H1 (cell line): ENCODE measurements at regions not wholly inside any gene's neighbourhood (a gene's known extent, or its start where the extent isn't known, plus 50 kb on each side); places are given as distances from the start of the nearest gene placed in this dataset.

Source experiments
- CTCF ChIA-PET: fragments of 300-600 bp; sonication (Branson Sonifier 250); formaldehyde crosslinking; loops from one replicate; lab custom pipeline; 2021; ENCODE audit not compliant: partially characterized antibody; lab: Charles Lee
- POLR2A ChIA-PET: fragments of 300-600 bp; sonication (Branson Sonifier 250); formaldehyde crosslinking; loops from one replicate; lab custom pipeline; 2021; ENCODE audit warnings: inconsistent platforms; ENCODE audit not compliant: partially characterized antibody; lab: Charles Lee
- DNase-seq, 2 experiments: peaks; one replicate each; pipeline versions ENCODE4 v3.0.0 to v3.0.0-alpha.2; 2010 to 2022; ENCODE audit warnings: low spot score in 2 of 2, low read depth in 1 of 2, mixed read lengths in 1 of 2
- FAIRE-seq: peaks from 2 replicates; lab custom pipeline; 2011; peaks lifted over from hg19 to GRCh38; lab: Jason Lieb, UNC
- H2AFZ ChIP-seq: 2 replicates; pipeline ENCODE4 v1.8.1; 2012; ENCODE audit warnings: low read length, inconsistent platforms
- H2AK5ac ChIP-seq: 2 replicates; pipeline ENCODE4 v1.6.1; 2013; ENCODE audit warnings: low read depth, low read length
- H2BK120ac ChIP-seq: replicated peaks from 2 replicates; pipeline ENCODE3; 2013; ENCODE audit warnings: low read depth, low read length, inconsistent platforms
- H2BK12ac ChIP-seq: 2 replicates; pipeline ENCODE4 v1.6.1; 2013; ENCODE audit warnings: low read depth, low read length
- H2BK15ac ChIP-seq: 2 replicates; pipeline ENCODE4 v1.6.1; 2013; ENCODE audit warnings: low read length
- H2BK20ac ChIP-seq: 2 replicates; pipeline ENCODE4 v1.6.1; 2013; ENCODE audit warnings: low read length
- H2BK5ac ChIP-seq: 2 replicates; pipeline ENCODE4 v1.6.1; 2013; ENCODE audit warnings: low read depth, low read length
- H3K14ac ChIP-seq: 2 replicates; pipeline ENCODE4 v1.6.1; 2013; ENCODE audit warnings: inconsistent platforms; ENCODE audit not compliant: insufficient read length
- H3K18ac ChIP-seq: 2 replicates; pipeline ENCODE4 v1.6.1; 2013; ENCODE audit warnings: low read length; ENCODE audit errors: extremely low read depth
- H3K23ac ChIP-seq: 2 replicates; pipeline ENCODE4 v1.6.1; 2013; ENCODE audit warnings: inconsistent platforms; ENCODE audit not compliant: insufficient read length
- H3K23me2 ChIP-seq: 2 replicates; pipeline ENCODE4 v1.6.1; 2013; ENCODE audit warnings: low read depth, low read length
- H3K27ac ChIP-seq: 2 replicates; pipeline ENCODE4 v1.6.1; 2011; ENCODE audit warnings: low read depth, low read length, inconsistent platforms
- H3K27me3 ChIP-seq, 4 experiments: replicated peaks in 1 of 4; 1 replicate in 1 of 4; 2 replicates in 3 of 4; pipeline versions ENCODE4 v1.6.1 to v1.8.1; 2011 to 2013; ENCODE audit warnings: low read length in 3 of 4, mild to moderate bottlenecking in 3 of 4, inconsistent platforms in 2 of 4, mixed read lengths in 2 of 4, moderate library complexity in 1 of 4; ENCODE audit not compliant: control insufficient read depth in 3 of 4, insufficient read depth in 3 of 4; ENCODE audit errors: extremely low read depth in 1 of 4
- H3K36me3 ChIP-seq, 4 experiments: 2 replicates each; pipeline versions ENCODE4 v1.6.1 to v1.8.1; 2011 to 2013; ENCODE audit warnings: mild to moderate bottlenecking in 4 of 4, low read length in 3 of 4, moderate library complexity in 2 of 4, control low read depth in 1 of 4, inconsistent platforms in 1 of 4; ENCODE audit not compliant: insufficient read depth in 4 of 4, control insufficient read depth in 2 of 4
- H3K4ac ChIP-seq: replicated peaks from 2 replicates; pipeline ENCODE3; 2013; ENCODE audit warnings: low read length, low read depth, mixed read lengths, inconsistent platforms; ENCODE audit not compliant: insufficient read length
- H3K4me1 ChIP-seq, 4 experiments: replicated peaks in 1 of 4; 1 replicate in 1 of 4; 2 replicates in 3 of 4; pipeline versions ENCODE4 v1.6.1 to v1.8.1; 2011 to 2013; ENCODE audit warnings: low read length in 3 of 4, inconsistent platforms in 2 of 4, mixed read lengths in 1 of 4; ENCODE audit not compliant: insufficient read depth in 4 of 4, control insufficient read depth in 3 of 4
- H3K4me2 ChIP-seq, 2 experiments: 2 replicates each; pipeline versions ENCODE4 v1.6.1 to v1.8.1; 2011 to 2013; ENCODE audit warnings: low read depth in 2 of 2, low read length in 2 of 2, control low read depth in 1 of 2, inconsistent platforms in 1 of 2, mild to moderate bottlenecking in 1 of 2; ENCODE audit not compliant: insufficient read depth in 1 of 2
- H3K4me3 ChIP-seq, 4 experiments: fragments of 200-600, 300-600 bp in 1 of 4; sonication (generic), shearing (Covaris generic), sonication (Bioruptor Twin) in 1 of 4; 2 replicates each; pipeline versions ENCODE4 v1.5.1 to v1.8.1; 2011 to 2016; ENCODE audit warnings: low read length in 4 of 4, low read depth in 3 of 4, control low read depth in 2 of 4, inconsistent platforms in 2 of 4, mild to moderate bottlenecking in 2 of 4, mixed read lengths in 1 of 4, moderate library complexity in 1 of 4; ENCODE audit not compliant: insufficient read depth in 2 of 4; ENCODE audit errors: extremely low read depth in 1 of 4
- H3K56ac ChIP-seq: replicated peaks from 2 replicates; pipeline ENCODE3; 2013; ENCODE audit warnings: low read depth, mild to moderate bottlenecking, mixed read lengths, low read length, inconsistent platforms; ENCODE audit not compliant: insufficient read length
- H3K79me1 ChIP-seq: 2 replicates; pipeline ENCODE4 v1.6.1; 2013; ENCODE audit warnings: low read depth, low read length, control low read depth
- H3K79me2 ChIP-seq, 2 experiments: 2 replicates each; pipeline versions ENCODE4 v1.6.1 to v1.8.1; 2012 to 2013; ENCODE audit warnings: low read length in 2 of 2, mild to moderate bottlenecking in 2 of 2, inconsistent platforms in 1 of 2; ENCODE audit not compliant: insufficient read depth in 2 of 2, control insufficient read depth in 1 of 2
- H3K9ac ChIP-seq, 4 experiments: replicated peaks in 1 of 4; 1 replicate in 1 of 4; 2 replicates in 3 of 4; pipeline versions ENCODE4 v1.6.1 to v1.8.1; 2011 to 2013; ENCODE audit warnings: low read depth in 3 of 4, low read length in 3 of 4, control low read depth in 2 of 4, mild to moderate bottlenecking in 2 of 4, moderate library complexity in 2 of 4, inconsistent platforms in 1 of 4; ENCODE audit errors: extremely low read depth in 1 of 4
- H3K9me3 ChIP-seq, 2 experiments: 2 replicates each; pipeline versions ENCODE4 v1.6.1 to v1.8.1; 2012 to 2013; ENCODE audit warnings: mild to moderate bottlenecking in 2 of 2, moderate library complexity in 2 of 2, control low read depth in 1 of 2, inconsistent platforms in 1 of 2, low read depth in 1 of 2, low read length in 1 of 2, mixed read lengths in 1 of 2; ENCODE audit not compliant: insufficient read depth in 2 of 2
- H4K20me1 ChIP-seq, 2 experiments: replicated peaks in 1 of 2; 2 replicates each; pipeline versions ENCODE3 to v1.8.1; 2011 to 2013; ENCODE audit warnings: inconsistent platforms in 2 of 2, low read length in 2 of 2, mild to moderate bottlenecking in 1 of 2; ENCODE audit not compliant: insufficient read depth in 2 of 2, control insufficient read depth in 1 of 2
- H4K5ac ChIP-seq: 2 replicates; pipeline ENCODE4 v1.6.1; 2013; ENCODE audit warnings: low read length, low read depth, mixed read lengths, inconsistent platforms; ENCODE audit not compliant: insufficient read length
- H4K8ac ChIP-seq: 2 replicates; pipeline ENCODE4 v1.8.0; 2013; ENCODE audit warnings: mild to moderate bottlenecking, moderate library complexity, low read length, inconsistent platforms; ENCODE audit not compliant: insufficient read depth; ENCODE audit errors: extremely low read depth
- H4K91ac ChIP-seq: replicated peaks from 2 replicates; pipeline ENCODE3; 2013; ENCODE audit warnings: low read length, mixed read lengths, inconsistent platforms; ENCODE audit not compliant: insufficient read length
- ASH2L ChIP-seq: fragments of 200-600, 300-600 bp; sonication (generic); IDR thresholded peaks from one replicate; pipeline ENCODE4 v1.7.1; 2017; ENCODE audit warnings: low read length
- FOSL1 ChIP-seq: IDR thresholded peaks from 2 replicates; pipeline ENCODE4 v1.6.1; 2011; ENCODE audit warnings: mild to moderate bottlenecking, low read depth, low read length, moderate library complexity; ENCODE audit not compliant: insufficient read depth
- KDM1A ChIP-seq: fragments of 200-600, 300-600 bp; sonication (generic); IDR thresholded peaks from 2 replicates; pipeline ENCODE4 v1.7.1; 2016; ENCODE audit warnings: mild to moderate bottlenecking, low read length, borderline replicate concordance
- MAFK ChIP-seq: IDR thresholded peaks from 2 replicates; pipeline ENCODE4 v1.6.1; 2012; ENCODE audit warnings: low read depth, mild to moderate bottlenecking, improper control_type of control experiment, low read length
- RBBP5 ChIP-seq: IDR thresholded peaks from 2 replicates; pipeline ENCODE4 v1.7.1; 2012; ENCODE audit warnings: low read depth, mild to moderate bottlenecking, inconsistent platforms, low read length, moderate library complexity, borderline replicate concordance
- RNF2 ChIP-seq: fragments of 200-900, 300-1000 bp; sonication (generic); IDR thresholded peaks from 2 replicates; pipeline ENCODE4 v1.7.1; 2016; ENCODE audit warnings: borderline replicate concordance, low read depth, mild to moderate bottlenecking, antibody characterized with exemption, low read length; ENCODE audit not compliant: poor library complexity, severe bottlenecking; ENCODE audit errors: missing control alignments
- TEAD4 ChIP-seq: IDR thresholded peaks from 2 replicates; pipeline ENCODE4 v1.6.1; 2012; ENCODE audit warnings: low read depth, low read length, inconsistent platforms, mixed read lengths
- ZNF274 ChIP-seq: IDR thresholded peaks from 2 replicates; pipeline ENCODE4 v1.7.0; 2012; ENCODE audit warnings: low read length, borderline replicate concordance; ENCODE audit errors: extremely low read depth
- WGBS, 2 experiments: shearing (Covaris generic) in 1 of 2; methylation state at CpG; one replicate each; pipeline versions ENCODE4 v1.1.6 to v1.1.7; 2013 to 2015; ENCODE audit warnings: low lambda C conversion rate in 2 of 2, mixed read lengths in 2 of 2, inconsistent platforms in 1 of 2, low coverage in 1 of 2, missing lambda C conversion rate in 1 of 2; ENCODE audit not compliant: insufficient replicate concordance in 2 of 2, insufficient coverage in 1 of 2, insufficient read length in 1 of 2; ENCODE audit errors: extremely low coverage in 1 of 2, missing lambda C conversion rate in 1 of 2; 5-methylcytosine and 5-hydroxymethylcytosine counted together
- TF ChIP-seq, protein P1 (sequence below): IDR thresholded peaks from 2 replicates; pipeline ENCODE4 v1.6.1; 2012; ENCODE audit warnings: inconsistent platforms
- TF ChIP-seq, protein P2 (sequence below): IDR thresholded peaks from 2 replicates; pipeline ENCODE4 v1.6.1; 2012; ENCODE audit warnings: inconsistent platforms
- TF ChIP-seq, protein P3 (sequence below), 3 experiments: IDR thresholded peaks; 1 replicate in 2 of 3; 2 replicates in 1 of 3; pipeline versions ENCODE4 v1.5.1 to v1.6.1; 2011; ENCODE audit warnings: low read length in 3 of 3, mild to moderate bottlenecking in 3 of 3, inconsistent platforms in 2 of 3, low read depth in 1 of 3, moderate library complexity in 1 of 3; ENCODE audit not compliant: insufficient read depth in 1 of 3; ENCODE audit errors: control extremely low read depth in 1 of 3

DNA sequence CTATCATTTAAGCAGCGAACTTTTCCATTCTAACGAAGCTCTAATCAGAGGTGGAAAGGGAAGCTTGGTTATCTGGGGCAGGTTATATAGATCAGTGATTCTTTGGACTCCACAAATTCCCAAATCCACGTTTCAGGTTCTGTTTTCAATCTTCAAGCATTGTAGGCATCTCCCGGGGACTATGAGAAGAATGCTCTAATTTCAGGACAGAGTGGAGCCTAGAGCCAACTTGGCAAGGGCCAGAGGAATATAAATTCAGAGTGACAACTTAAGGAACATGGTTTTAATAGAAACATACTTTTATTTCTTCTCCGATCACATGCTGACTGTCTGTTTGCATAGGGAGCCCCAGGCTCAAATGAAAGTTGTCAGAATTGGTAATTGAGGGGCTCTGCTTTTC lies 514.0 kb upstream of the KLF4 start:
- no peak overlapping the region for H4K91ac ChIP-seq
- H3K27me3 ChIP-seq, result no peaks in the 10 kb centered on the region
- H3K9ac ChIP-seq, result no peak overlapping the region
- H3K4ac ChIP-seq, result no peak overlapping the region
- 93% methylated on average over 5 of the region's 5 CpGs; no CpG with 5 or more reads in 1 of the 2 experiments for WGBS, 2 experiments
- no peak overlapping the region for H3K14ac ChIP-seq
- H3K23me2 ChIP-seq, result no peaks in the 10 kb centered on the region
- ChIA-PET POLR2A (no interaction called here), CTCF (interaction anchor here (1.2 kb wide), 1 partner anchor 8 kb away, joined by 3 read pairs; no protein-coding TSS in a partner anchor)
- H3K56ac ChIP-seq, result no peak overlapping the region
- H2BK15ac ChIP-seq, result no peak overlapping the region
- H3K79me1 ChIP-seq, result no peaks in the 10 kb centered on the region
- H2BK20ac ChIP-seq, result no peak overlapping the region
- no peaks in the 10 kb centered on the region for H4K20me1 ChIP-seq
- no peak overlapping the region for H2BK5ac ChIP-seq
- H3K18ac ChIP-seq, result no peak overlapping the region
- H3K36me3 ChIP-seq, result no peaks in the 10 kb centered on the region
- no peaks in the 10 kb centered on the region for H3K9me3 ChIP-seq
- H3K23ac ChIP-seq, result no peak overlapping the region
- H3K4me3 ChIP-seq, result no peak overlapping the region
- no peak overlapping the region for H3K4me2 ChIP-seq
- no peak overlapping the region for H3K27ac ChIP-seq
- DNase-seq (no peak), FAIRE-seq (no peak)
- H2BK120ac ChIP-seq, result no peak overlapping the region
- no peaks in the 10 kb centered on the region for H3K79me2 ChIP-seq
- no peak overlapping the region for H2BK12ac ChIP-seq
- H4K8ac ChIP-seq, result no peak overlapping the region
- H2AFZ ChIP-seq, result no peak overlapping the region
- H4K5ac ChIP-seq, result no peak overlapping the region
- peaks cover 2 to 7% (median 5%) of the 10 kb centered on the region in 4 experiments; a peak in 4 of 7 replicates for H3K4me1 ChIP-seq
- no peak overlapping the region for H2AK5ac ChIP-seq
- TF ChIP-seq, protein P1, sequence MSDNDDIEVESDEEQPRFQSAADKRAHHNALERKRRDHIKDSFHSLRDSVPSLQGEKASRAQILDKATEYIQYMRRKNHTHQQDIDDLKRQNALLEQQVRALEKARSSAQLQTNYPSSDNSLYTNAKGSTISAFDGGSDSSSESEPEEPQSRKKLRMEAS, result no peak
- TF ChIP-seq RBBP5 (no peak), KDM1A (no peak), TEAD4 (no peak), FOSL1 (no peak), RNF2 (no peak), ZNF274 (no peak), MAFK (no peak), ASH2L (no peak)
- TF ChIP-seq, protein P2, sequence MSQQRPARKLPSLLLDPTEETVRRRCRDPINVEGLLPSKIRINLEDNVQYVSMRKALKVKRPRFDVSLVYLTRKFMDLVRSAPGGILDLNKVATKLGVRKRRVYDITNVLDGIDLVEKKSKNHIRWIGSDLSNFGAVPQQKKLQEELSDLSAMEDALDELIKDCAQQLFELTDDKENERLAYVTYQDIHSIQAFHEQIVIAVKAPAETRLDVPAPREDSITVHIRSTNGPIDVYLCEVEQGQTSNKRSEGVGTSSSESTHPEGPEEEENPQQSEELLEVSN, result no peak
- TF ChIP-seq, protein P3, sequence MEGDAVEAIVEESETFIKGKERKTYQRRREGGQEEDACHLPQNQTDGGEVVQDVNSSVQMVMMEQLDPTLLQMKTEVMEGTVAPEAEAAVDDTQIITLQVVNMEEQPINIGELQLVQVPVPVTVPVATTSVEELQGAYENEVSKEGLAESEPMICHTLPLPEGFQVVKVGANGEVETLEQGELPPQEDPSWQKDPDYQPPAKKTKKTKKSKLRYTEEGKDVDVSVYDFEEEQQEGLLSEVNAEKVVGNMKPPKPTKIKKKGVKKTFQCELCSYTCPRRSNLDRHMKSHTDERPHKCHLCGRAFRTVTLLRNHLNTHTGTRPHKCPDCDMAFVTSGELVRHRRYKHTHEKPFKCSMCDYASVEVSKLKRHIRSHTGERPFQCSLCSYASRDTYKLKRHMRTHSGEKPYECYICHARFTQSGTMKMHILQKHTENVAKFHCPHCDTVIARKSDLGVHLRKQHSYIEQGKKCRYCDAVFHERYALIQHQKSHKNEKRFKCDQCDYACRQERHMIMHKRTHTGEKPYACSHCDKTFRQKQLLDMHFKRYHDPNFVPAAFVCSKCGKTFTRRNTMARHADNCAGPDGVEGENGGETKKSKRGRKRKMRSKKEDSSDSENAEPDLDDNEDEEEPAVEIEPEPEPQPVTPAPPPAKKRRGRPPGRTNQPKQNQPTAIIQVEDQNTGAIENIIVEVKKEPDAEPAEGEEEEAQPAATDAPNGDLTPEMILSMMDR (IDR thresholded peaks at IDR 0.05; ENCODE audit: control extremely low read depth in 1 of 3, insufficient read depth in 1 of 3, low read depth in 1 of 3, low read length in 3 of 3), result no peak
